GM23338 (cell line): ENCODE measurements at regions not wholly inside any gene's neighbourhood (a gene's known extent, or its start where the extent isn't known, plus 50 kb on each side); places are given as distances from the start of the nearest gene placed in this dataset.

ENCODE experiments used
- ATAC-seq: fragments of 200-7000 bp; cut with Tn5 transposase; 3 replicates; pipeline ENCODE4 v1.9.1; 2020
- DNase-seq: peaks from one replicate; pipeline ENCODE4 v3.0.0-alpha.2; 2015; ENCODE audit warnings: low spot score
- H2AFZ ChIP-seq: fragments of 200-600 bp; sonication (generic); 2 replicates; pipeline ENCODE4 v1.8.0; 2016; ENCODE audit warnings: antibody characterized with exemption, mild to moderate bottlenecking, moderate library complexity
- H3F3A ChIP-seq: fragments of 200-600 bp; sonication (generic); replicated peaks from 2 replicates; pipeline ENCODE4 v1.8.0; 2017; ENCODE audit warnings: antibody characterized with exemption, mixed run types, low read depth
- H3K27ac ChIP-seq: fragments of 200-600 bp; sonication (generic); 2 replicates; pipeline ENCODE4 v1.6.1; 2016; ENCODE audit warnings: low read depth
- H3K27me3 ChIP-seq: fragments of 200-600 bp; sonication (generic); 2 replicates; pipeline ENCODE4 v1.8.0; 2016; ENCODE audit warnings: mild to moderate bottlenecking, mixed run types, moderate library complexity; ENCODE audit not compliant: insufficient read depth
- H3K36me3 ChIP-seq: fragments of 200-600 bp; sonication (generic); 2 replicates; pipeline ENCODE4 v1.8.0; 2016; ENCODE audit warnings: mild to moderate bottlenecking; ENCODE audit not compliant: insufficient read depth
- H3K4me1 ChIP-seq: fragments of 200-600 bp; sonication (generic); 2 replicates; pipeline ENCODE4 v1.8.0; 2016; ENCODE audit warnings: mild to moderate bottlenecking, moderate library complexity; ENCODE audit not compliant: insufficient read depth
- H3K4me2 ChIP-seq: fragments of 200-600 bp; sonication (generic); 2 replicates; pipeline ENCODE4 v1.7.1; 2017; ENCODE audit warnings: mixed run types
- H3K4me3 ChIP-seq: fragments of 200-600 bp; sonication (generic); 2 replicates; pipeline ENCODE4 v1.6.1; 2016; ENCODE audit warnings: mixed run types
- H3K79me2 ChIP-seq: fragments of 200-600 bp; sonication (generic); replicated peaks from 2 replicates; pipeline ENCODE4 v1.8.0; 2017; ENCODE audit warnings: mild to moderate bottlenecking; ENCODE audit not compliant: insufficient read depth
- H3K9me2 ChIP-seq: fragments of 200-600 bp; sonication (generic); 2 replicates; pipeline ENCODE4 v1.8.0; 2017; ENCODE audit not compliant: insufficient read depth
- H4K20me1 ChIP-seq: fragments of 200-600 bp; sonication (generic); replicated peaks from 2 replicates; pipeline ENCODE4 v1.8.0; 2017; ENCODE audit warnings: mild to moderate bottlenecking; ENCODE audit not compliant: insufficient read depth
- H3K27ac Mint-ChIP-seq: 2 replicates; pipeline ENCODE4 v1.8.0; 2020; ENCODE audit warnings: inconsistent platforms, mild to moderate bottlenecking, moderate library complexity, mixed read lengths
- H3K27me3 Mint-ChIP-seq: 3 replicates; pipeline ENCODE4 v1.8.0; 2022; ENCODE audit warnings: low read depth, mild to moderate bottlenecking, moderate library complexity, mixed read lengths, inconsistent platforms; ENCODE audit not compliant: insufficient read depth, poor library complexity
- H3K36me3 Mint-ChIP-seq: 3 replicates; pipeline ENCODE4 v1.8.0; 2021; ENCODE audit warnings: low read depth, mild to moderate bottlenecking, inconsistent platforms, moderate library complexity, mixed read lengths
- H3K4me1 Mint-ChIP-seq: 3 replicates; pipeline ENCODE4 v1.8.0; 2020; ENCODE audit warnings: mild to moderate bottlenecking, inconsistent platforms, mixed read lengths
- H3K4me3 Mint-ChIP-seq: 3 replicates; pipeline ENCODE4 v1.8.0; 2021; ENCODE audit warnings: moderate library complexity, mild to moderate bottlenecking, inconsistent platforms, mixed read lengths
- H3K9me3 Mint-ChIP-seq: 3 replicates; pipeline ENCODE4 v1.8.0; 2020; ENCODE audit warnings: moderate library complexity, mild to moderate bottlenecking, inconsistent platforms, mixed read lengths
- CREB1 ChIP-seq: fragments of 250-450 bp; sonication (Bioruptor Pico); IDR thresholded peaks from 2 replicates; pipeline ENCODE4 v1.5.0; 2020; ENCODE audit warnings: low read depth, mild to moderate bottlenecking, moderate library complexity
- ETS1 ChIP-seq: IDR thresholded peaks from 2 replicates; pipeline ENCODE4 v1.6.1; 2016; ENCODE audit warnings: antibody characterized with exemption
- EZH2 ChIP-seq: fragments of 200-600 bp; sonication (generic); IDR thresholded peaks from one replicate; pipeline ENCODE4 v1.8.0; 2017; ENCODE audit warnings: antibody characterized with exemption, mild to moderate bottlenecking, low read depth; ENCODE audit not compliant: unreplicated experiment
- EZH2phosphoT487 ChIP-seq: fragments of 200-600 bp; sonication (generic); IDR thresholded peaks from one replicate; pipeline ENCODE4 v1.8.1; 2018; ENCODE audit warnings: antibody characterized with exemption; ENCODE audit not compliant: unreplicated experiment
- JUNB ChIP-seq: IDR thresholded peaks from one replicate; pipeline ENCODE4 v1.6.1; 2016; ENCODE audit warnings: antibody characterized with exemption; ENCODE audit not compliant: unreplicated experiment
- POLR2AphosphoS5 ChIP-seq: IDR thresholded peaks from 2 replicates; pipeline ENCODE4 v1.6.1; 2016; ENCODE audit warnings: antibody characterized with exemption, low read depth
- REST ChIP-seq: IDR thresholded peaks from one replicate; pipeline ENCODE4 v1.6.1; 2018; ENCODE audit warnings: antibody characterized with exemption; ENCODE audit not compliant: unreplicated experiment
- STAT1 ChIP-seq: IDR thresholded peaks from one replicate; pipeline ENCODE4 v1.6.1; 2016; ENCODE audit warnings: antibody characterized with exemption; ENCODE audit not compliant: unreplicated experiment
- ZNF331 ChIP-seq: fragments of 250-450 bp; sonication (Bioruptor Pico); IDR thresholded peaks from 2 replicates; pipeline ENCODE4 v1.5.0; 2020; ENCODE audit warnings: low read depth, mild to moderate bottlenecking, moderate library complexity
- TF ChIP-seq, protein P1 (sequence below), 2 experiments: fragments of 200-600 bp in 1 of 2; sonication (generic) in 1 of 2; conservative IDR thresholded peaks; 2 replicates each; pipeline versions ENCODE4 v1.5.1 to v1.6.1; 2016 to 2017; ENCODE audit warnings: antibody characterized with exemption in 2 of 2, low read depth in 2 of 2, mild to moderate bottlenecking in 2 of 2, moderate library complexity in 1 of 2
- TF ChIP-seq, protein P2 (sequence below): fragments of 250-450 bp; sonication (Bioruptor Pico); IDR thresholded peaks from 2 replicates; pipeline ENCODE4 v1.5.0; 2020; ENCODE audit warnings: mild to moderate bottlenecking, moderate library complexity

DNA sequence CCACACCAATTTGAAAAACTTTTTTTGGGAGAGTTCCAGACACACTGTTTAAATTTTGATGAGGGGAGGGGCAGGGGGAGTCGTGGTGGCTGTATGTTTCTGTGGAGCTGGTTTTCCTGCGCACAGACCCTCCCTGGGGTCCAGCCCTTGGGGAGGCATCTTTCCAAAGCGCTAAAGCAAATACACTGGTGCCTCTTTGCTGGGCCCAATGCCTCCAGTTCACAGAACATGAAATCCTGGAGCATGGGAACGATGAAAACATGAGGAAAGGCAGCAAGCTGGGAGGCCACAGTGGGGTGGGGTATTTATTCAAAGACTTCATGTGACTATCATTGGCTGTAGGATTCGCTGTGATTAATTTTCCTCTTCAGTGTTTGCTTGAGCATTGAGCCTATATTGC is 135.3 kb downstream of the CCDC34 start:
- no peak; the same call in 2 of the 3 replicates for ATAC-seq
- no peaks in the 10 kb centered on the region for H3K36me3 ChIP-seq
- no peak overlapping the region for H3K4me3 Mint-ChIP-seq
- peaks cover 12% of the 10 kb centered on the region for H3K4me1 ChIP-seq
- no peaks in the 10 kb centered on the region for H3F3A ChIP-seq
- no peaks in the 10 kb centered on the region for H3K36me3 Mint-ChIP-seq
- H3K27ac Mint-ChIP-seq, result no peak overlapping the region
- H3K27me3 Mint-ChIP-seq, result no peaks in the 10 kb centered on the region
- no peaks in the 10 kb centered on the region; the same call in 1 of the 2 replicates for H3K9me2 ChIP-seq
- H4K20me1 ChIP-seq, result no peaks in the 10 kb centered on the region
- H3K27ac ChIP-seq, result no peak overlapping the region
- H3K4me2 ChIP-seq, result no peak overlapping the region
- DNase-seq, result no peak
- peaks cover 5% of the 10 kb centered on the region; the same call in 2 of the 3 replicates for H3K9me3 Mint-ChIP-seq
- peaks cover 33% of the 10 kb centered on the region for H3K4me1 Mint-ChIP-seq
- TF ChIP-seq STAT1 (no peak), EZH2 (no peak), ETS1 (no peak), ZNF331 (CRISPR knock-in tag) (no peak), CREB1 (CRISPR knock-in tag) (no peak), JUNB (no peak), REST (no peak), EZH2phosphoT487 (no peak), POLR2AphosphoS5 (no peak)
- TF ChIP-seq, protein P1, sequence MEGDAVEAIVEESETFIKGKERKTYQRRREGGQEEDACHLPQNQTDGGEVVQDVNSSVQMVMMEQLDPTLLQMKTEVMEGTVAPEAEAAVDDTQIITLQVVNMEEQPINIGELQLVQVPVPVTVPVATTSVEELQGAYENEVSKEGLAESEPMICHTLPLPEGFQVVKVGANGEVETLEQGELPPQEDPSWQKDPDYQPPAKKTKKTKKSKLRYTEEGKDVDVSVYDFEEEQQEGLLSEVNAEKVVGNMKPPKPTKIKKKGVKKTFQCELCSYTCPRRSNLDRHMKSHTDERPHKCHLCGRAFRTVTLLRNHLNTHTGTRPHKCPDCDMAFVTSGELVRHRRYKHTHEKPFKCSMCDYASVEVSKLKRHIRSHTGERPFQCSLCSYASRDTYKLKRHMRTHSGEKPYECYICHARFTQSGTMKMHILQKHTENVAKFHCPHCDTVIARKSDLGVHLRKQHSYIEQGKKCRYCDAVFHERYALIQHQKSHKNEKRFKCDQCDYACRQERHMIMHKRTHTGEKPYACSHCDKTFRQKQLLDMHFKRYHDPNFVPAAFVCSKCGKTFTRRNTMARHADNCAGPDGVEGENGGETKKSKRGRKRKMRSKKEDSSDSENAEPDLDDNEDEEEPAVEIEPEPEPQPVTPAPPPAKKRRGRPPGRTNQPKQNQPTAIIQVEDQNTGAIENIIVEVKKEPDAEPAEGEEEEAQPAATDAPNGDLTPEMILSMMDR (conservative IDR thresholded peaks at IDR 0.05; ENCODE audit: low read depth in 2 of 2), result no peak
- TF ChIP-seq, protein P2, sequence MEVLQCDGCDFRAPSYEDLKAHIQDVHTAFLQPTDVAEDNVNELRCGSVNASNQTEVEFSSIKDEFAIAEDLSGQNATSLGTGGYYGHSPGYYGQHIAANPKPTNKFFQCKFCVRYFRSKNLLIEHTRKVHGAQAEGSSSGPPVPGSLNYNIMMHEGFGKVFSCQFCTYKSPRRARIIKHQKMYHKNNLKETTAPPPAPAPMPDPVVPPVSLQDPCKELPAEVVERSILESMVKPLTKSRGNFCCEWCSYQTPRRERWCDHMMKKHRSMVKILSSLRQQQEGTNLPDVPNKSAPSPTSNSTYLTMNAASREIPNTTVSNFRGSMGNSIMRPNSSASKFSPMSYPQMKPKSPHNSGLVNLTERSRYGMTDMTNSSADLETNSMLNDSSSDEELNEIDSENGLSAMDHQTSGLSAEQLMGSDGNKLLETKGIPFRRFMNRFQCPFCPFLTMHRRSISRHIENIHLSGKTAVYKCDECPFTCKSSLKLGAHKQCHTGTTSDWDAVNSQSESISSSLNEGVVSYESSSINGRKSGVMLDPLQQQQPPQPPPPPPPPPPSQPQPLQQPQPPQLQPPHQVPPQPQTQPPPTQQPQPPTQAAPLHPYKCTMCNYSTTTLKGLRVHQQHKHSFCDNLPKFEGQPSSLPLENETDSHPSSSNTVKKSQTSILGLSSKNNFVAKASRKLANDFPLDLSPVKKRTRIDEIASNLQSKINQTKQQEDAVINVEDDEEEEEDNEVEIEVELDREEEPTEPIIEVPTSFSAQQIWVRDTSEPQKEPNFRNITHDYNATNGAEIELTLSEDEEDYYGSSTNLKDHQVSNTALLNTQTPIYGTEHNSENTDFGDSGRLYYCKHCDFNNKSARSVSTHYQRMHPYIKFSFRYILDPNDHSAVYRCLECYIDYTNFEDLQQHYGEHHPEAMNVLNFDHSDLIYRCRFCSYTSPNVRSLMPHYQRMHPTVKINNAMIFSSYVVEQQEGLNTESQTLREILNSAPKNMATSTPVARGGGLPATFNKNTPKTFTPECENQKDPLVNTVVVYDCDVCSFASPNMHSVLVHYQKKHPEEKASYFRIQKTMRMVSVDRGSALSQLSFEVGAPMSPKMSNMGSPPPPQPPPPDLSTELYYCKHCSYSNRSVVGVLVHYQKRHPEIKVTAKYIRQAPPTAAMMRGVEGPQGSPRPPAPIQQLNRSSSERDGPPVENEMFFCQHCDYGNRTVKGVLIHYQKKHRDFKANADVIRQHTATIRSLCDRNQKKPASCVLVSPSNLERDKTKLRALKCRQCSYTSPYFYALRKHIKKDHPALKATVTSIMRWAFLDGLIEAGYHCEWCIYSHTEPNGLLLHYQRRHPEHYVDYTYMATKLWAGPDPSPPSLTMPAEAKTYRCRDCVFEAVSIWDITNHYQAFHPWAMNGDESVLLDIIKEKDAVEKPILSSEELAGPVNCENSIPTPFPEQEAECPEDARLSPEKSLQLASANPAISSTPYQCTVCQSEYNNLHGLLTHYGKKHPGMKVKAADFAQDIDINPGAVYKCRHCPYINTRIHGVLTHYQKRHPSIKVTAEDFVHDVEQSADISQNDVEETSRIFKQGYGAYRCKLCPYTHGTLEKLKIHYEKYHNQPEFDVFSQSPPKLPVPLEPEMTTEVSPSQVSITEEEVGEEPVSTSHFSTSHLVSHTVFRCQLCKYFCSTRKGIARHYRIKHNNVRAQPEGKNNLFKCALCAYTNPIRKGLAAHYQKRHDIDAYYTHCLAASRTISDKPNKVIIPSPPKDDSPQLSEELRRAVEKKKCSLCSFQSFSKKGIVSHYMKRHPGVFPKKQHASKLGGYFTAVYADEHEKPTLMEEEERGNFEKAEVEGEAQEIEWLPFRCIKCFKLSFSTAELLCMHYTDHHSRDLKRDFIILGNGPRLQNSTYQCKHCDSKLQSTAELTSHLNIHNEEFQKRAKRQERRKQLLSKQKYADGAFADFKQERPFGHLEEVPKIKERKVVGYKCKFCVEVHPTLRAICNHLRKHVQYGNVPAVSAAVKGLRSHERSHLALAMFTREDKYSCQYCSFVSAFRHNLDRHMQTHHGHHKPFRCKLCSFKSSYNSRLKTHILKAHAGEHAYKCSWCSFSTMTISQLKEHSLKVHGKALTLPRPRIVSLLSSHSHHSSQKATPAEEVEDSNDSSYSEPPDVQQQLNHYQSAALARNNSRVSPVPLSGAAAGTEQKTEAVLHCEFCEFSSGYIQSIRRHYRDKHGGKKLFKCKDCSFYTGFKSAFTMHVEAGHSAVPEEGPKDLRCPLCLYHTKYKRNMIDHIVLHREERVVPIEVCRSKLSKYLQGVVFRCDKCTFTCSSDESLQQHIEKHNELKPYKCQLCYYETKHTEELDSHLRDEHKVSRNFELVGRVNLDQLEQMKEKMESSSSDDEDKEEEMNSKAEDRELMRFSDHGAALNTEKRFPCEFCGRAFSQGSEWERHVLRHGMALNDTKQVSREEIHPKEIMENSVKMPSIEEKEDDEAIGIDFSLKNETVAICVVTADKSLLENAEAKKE (CRISPR knock-in tag), result no peak
- no peak overlapping the region for H3K4me3 ChIP-seq
- H2AFZ ChIP-seq, result peak overlapping the region; percentile 87
- no peaks in the 10 kb centered on the region for H3K79me2 ChIP-seq
- H3K27me3 ChIP-seq, result no peaks in the 10 kb centered on the region
